Stimulated activated CD8-positive, alpha-beta memory T cell treated with anti-CD3 and anti-CD28 coated beads, Interleukin-4, amount 100 ng/mL, for 1 hour (primary cell): ENCODE measurements at regions not wholly inside any gene's neighbourhood (a gene's known extent, or its start where the extent isn't known, plus 50 kb on each side); places are given as distances from the start of the nearest gene placed in this dataset.

ENCODE experiments used
- DNase-seq, 2 donors: peaks; one replicate each; pipeline ENCODE4 v3.0.0-alpha.2; 2020; ENCODE audit warnings: low read depth in 2 of 2, low spot score in 1 of 2

DNA sequence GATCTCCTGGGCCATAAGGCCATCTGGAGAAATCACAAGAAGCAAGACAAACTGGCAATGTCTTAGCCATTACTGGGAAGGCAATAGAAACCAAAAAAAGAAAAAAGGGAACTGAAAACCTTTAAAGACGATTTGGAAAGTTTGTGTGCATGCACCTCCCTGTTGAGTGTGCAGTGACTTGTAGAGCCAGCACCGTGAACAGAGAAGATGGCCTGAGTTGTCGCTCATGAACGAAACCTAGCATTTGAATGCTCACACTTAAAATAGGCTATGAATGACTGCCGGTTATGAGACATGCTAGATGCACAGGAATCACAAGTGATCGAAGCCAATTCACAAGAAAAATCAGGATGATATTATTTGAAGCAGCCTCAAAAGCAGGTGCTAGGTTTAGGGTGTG lies 151.3 kb upstream of the ADO start:
- DNase-seq = no peak

- no peak for DNase-seq
Observed at GRCh38 chr10:62654966-62655336, 149.6 kb upstream of the ADO start.

DNA sequence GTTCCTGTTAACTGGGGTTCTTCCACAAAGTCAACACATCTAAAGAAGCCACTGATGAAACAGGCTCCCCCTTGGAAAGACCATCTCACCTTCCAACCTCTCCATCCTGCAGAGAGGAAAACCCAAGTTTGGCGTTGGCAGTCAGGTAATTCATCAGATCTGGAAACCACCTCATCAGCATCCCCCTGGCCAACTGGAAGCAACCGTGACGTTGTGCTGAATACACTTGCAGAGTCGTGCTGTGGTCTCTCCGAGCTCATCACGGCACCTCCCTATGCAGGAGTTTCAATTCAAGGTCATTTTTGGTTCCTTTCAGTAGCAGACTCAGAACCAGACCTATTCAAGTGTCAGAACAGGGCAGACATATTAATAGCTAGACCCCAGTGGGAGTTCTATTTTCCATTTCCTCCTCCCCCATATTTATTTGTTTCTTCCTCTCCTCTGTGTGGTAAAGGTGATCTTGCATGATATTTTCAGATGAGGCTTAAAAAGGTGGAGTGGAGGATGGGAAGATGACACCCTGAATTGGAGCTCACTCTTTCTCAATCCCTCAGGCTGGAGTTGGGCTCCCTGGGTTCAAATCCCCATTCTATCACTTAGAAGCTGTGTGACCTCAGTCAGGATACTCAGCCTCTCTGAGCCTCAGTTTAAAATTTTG lies 149.1 kb upstream of the ADO start:
- no peak for DNase-seq

- no peak for DNase-seq
Observed at GRCh38 chr10:62657244-62657835, 147.2 kb upstream of the ADO start.

- no peak for DNase-seq
Observed at GRCh38 chr10:62658516-62658915, 146.0 kb upstream of the ADO start.

DNA sequence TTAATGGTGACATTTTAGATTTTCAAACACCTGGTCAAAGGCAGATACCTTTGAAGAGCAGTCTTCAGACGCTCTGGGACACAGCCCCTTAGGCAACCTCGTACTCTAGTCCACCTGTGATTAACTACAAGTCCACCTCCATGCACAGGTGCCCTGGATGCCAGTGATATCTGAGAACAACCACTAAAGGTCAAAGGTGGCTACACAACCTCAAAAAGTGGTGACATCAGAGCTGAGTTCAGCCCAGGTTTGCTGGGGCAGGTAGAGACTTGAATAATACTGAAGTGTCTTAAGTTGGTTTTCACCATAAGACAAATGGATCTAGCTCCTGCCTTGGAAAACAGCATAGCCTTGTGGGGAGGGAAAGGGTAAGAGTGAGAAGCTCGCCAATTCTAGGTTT lies 143.4 kb upstream of the ADO start:
- DNase-seq = no peak

- no peak for DNase-seq
Observed at GRCh38 chr10:62662486-62662885, 142.0 kb upstream of the ADO start.

GRCh38 chr10:62665771-62666170 lies 138.7 kb upstream of the ADO start:
- DNase-seq = no peak

GRCh38 chr10:62666275-62666674 lies 138.2 kb upstream of the ADO start:
- DNase-seq = no peak

DNA sequence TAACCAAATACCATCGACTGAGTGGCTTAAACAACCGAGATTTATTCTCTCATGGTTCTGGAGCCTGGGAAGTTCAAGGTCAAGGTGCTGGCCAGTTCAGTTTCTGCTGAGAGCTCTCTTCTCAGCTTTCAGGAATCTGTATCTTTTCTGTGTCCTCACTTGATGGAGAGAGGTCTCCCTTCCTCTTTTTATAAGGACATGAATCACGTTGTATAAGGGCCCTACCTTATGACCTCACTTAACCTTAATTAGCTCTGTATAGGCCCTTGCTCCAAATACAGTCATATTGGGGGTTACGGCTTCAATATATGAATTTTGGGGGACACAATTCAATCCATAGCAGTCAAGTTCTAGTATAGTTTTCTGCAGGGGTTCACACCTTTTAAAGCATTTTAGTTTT lies 135.2 kb upstream of the ADO start:
- no peak for DNase-seq

GRCh38 chr10:62671104-62671503 lies 133.4 kb upstream of the ADO start:
- DNase-seq = no peak

- peak; percentile 18 to 41 for DNase-seq
Observed at GRCh38 chr10:62681211-62681940, 123.1 kb upstream of the ADO start.

GRCh38 chr10:62684911-62685310 lies 119.6 kb upstream of the ADO start:
- DNase-seq = no peak

GRCh38 chr10:62687230-62687748 lies 117.2 kb upstream of the ADO start:
- no peak for DNase-seq

DNA sequence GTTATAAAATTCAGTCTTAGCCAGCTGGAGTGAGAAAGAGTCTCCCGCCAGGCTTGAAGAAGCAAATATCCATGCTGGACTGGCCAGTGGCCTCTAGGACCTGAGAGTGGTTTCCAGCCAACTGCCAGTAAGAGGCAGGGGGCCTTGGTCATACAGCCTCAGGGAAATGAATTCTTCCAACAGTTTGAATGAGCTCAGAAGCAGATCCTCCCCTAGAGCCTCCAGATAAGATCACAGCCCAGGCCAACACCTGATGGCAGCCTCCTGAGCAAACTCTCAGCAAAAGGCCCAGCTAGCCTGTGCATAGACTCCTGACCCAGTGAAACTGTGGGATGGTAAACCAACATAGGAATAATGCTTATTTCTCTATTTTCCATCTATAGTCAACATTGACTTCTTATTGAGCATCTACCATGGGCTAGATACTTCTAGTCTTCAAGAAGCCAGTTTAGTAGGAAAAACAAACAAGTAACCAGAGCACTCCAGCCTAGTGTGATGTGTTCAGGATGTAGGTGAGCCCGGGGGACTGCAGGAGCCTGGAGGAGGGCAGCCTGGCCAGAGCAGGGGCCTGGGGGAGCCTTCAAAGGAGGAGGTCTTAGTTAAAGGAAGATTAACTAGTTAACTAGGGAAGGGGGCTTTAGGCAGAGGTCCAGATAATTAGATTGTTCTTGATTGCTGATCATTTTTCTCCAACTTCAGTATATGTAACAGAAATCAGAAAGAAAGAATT lies 115.4 kb upstream of the ADO start:
- no peak for DNase-seq

- no peak for DNase-seq
Observed at GRCh38 chr10:62689712-62690111, 114.8 kb upstream of the ADO start.

DNA sequence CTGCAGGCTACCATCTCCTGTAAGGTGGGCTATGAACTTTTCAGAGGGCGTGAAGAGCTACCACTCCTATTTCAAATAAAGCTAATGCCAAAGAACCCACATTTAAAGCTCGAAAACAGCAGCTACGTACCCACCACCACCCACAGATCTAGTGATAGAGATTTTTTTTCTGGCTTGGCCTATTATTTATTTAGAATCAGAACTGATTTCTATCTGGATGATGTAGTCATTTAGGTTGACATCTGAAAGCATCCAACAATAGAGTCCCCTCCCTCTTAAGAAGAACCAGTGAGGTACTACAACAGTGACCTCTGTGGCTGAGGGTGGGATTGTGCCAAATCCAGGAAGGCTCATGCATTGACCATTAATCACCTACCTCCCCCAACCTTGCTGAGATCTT lies 113.8 kb upstream of the ADO start:
- DNase-seq = no peak

DNA sequence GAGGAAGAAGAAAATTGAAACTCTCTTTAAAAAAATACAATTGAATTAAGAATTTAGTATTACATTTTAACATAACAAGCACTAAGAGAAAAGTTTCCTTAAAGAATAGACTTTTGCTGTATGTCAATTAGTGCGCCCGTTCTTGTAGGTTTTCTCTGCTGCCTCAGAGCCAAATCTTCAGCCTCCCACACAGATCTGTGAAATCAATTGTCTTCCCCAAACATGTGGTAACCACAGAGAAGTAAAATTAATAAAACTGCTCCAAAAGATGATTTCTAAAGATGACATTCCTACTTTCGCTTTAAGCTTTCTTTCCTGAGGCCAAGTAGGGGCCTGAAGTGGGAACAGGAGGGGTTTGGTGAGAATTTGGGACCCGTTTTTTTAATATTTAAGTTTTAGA lies 113.2 kb upstream of the ADO start:
- DNase-seq = no peak

DNA sequence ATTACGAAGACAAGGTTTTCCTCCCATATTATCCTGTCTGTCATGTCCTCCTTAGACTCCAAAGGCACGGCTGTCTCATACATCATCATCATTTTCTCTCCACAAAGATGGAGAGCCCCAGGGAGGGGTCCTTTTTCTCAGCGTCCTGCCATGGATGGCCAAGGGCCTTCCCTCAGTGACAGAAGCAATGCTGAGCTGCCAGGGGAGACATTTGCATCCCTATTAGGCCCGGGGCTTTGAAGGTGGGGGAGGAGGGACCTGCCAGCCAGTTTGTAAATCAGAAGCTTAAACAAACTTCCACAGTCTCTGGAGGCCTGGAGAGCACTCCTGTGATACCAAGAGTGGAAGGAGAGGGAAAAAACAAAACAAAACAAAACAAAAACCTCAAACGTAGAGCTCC lies 112.4 kb upstream of the ADO start:
- no peak for DNase-seq

- no peak for DNase-seq
Observed at GRCh38 chr10:62693306-62693705, 111.2 kb upstream of the ADO start.

DNA sequence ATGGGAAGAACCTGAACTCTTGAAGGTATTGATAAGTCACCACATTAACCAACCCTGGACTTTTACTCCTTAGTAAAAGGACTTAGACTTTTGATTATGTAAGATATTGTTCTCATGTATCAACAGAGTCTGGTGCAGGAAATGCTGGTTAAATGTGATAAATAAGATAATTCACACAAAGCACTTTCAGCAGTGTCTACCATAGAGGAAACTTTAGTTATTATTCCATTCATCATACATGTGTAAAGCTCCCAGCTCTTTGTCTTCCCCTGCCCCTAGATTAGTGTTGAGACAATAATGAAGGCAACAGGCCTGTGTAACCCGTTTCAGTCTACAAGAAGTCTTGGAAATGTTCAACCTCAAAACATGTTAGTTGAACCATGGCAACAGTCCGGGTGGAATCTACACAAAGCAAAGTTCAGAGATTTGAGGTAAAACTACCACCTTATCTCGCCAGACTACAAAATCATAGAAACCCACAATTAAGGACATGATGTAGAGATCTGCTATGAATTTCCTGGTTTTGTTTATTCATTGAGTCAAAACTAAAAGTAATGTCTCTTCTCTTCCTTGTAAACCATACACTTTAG lies 109.9 kb upstream of the ADO start:
- no peak for DNase-seq
